GM21717 (cell line): ENCODE measurements at regions not wholly inside any gene's neighbourhood (a gene's known extent, or its start where the extent isn't known, plus 50 kb on each side); places are given as distances from the start of the nearest gene placed in this dataset.

Source experiments
- ATAC-seq: cut with Tn5 transposase; IDR thresholded peaks from one replicate; pipeline ENCODE4 v1.9.1; 2021; ENCODE audit warnings: mild to moderate bottlenecking, moderate library complexity; ENCODE audit not compliant: unreplicated experiment

DNA sequence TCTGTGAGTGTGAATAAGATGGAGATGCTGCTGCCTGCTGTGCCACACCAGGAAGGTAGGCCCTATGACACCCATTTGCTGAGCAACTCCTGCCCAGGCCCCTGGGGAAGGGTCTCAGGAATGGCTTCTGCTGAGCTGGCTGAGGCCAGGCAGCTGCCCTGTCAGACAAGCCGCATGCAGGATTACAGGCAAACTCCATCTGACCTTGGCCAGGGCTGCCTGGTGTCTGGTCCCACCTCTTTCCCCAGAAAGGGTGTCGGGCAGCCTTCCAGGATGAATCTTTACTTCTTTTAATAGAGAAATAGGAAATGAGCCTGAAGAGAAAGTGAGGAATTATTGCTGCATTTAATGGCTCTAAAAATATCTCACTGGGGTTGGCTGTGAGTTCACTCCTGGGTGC, 182.5 kb downstream of the IRX5 start:
- ATAC-seq: no peak

DNA sequence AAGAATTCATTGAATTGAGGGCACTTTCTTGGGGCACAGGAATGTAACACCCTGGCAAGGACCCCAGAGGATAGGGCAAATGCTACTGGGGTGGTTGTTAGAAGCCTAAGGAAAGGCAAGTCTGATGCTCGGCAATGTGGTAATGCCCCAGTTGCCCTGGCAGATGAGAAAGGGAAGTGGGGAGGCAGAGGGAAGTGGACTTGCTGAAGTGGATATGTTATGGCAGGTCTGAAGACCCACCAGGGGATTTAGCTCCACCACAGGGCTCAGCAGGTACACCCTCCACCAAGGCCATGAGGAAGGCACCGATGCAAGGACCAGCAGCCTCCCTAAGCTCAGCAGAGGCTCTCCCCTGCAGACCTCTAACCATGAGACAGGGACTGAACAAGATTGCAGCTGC, 184.8 kb downstream of the IRX5 start:
- no peak for ATAC-seq

DNA sequence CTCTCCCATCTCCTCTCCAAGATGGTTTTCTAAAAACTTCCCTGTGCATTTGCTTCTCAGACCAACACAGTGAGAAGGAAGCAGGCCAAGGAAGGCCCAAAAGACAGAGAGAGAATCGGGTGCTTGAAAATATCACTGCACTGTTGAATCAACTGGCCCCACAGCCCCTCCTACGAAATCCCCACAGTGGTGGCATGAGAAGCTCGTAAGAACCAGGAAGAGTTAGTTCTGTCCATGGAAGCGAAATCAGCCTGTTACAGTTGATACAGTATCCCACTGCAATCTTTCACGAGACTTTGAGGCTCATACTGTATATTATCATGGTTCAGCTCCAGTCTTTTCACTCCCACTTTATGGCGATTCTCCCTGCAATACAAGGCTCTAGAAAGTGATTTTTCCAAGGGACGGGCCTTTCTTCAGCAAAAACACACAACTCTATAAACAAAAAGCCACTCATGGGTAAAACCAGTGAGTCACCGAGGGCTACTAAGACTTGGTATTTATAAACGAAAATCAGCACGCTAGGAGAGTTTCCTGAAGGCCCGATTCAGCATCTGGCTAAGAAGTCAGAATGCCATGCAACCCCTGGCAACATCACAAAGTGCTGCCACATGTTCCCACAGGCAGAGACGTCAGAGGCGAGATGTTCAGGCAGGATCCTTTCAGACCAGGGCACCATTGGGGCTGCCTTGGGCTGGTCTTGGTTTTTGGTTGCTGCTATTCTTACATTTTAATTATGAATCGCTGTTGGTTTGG, 185.7 kb downstream of the IRX5 start:
- no peak for ATAC-seq

DNA sequence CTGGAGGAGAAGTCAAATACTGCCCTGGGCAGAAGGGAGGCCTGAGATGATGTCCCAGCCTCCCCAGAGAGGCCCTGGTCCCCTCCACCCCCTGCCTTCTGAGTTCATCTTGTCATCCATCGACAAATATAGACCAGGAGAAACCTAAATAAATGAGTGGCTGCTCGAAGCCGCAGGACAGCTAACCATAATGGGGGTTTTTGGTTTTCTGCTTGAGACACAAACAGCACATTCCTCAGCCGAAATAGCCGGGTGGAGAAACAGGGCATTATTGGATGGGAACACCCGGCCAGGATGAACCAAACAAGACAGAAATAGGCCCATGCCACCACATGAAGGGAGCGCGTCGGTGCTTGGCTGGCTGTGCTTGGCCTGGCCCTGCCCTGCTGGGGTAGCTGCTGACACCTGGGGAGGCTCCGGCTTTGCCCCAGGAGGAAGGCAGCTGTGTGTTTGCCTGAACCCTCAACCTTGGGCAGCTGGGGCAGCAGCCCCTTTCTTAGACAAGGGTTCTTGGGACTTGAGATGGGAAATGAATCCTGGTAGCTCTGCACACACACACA, 188.1 kb downstream of the IRX5 start:
- ATAC-seq: no peak

DNA sequence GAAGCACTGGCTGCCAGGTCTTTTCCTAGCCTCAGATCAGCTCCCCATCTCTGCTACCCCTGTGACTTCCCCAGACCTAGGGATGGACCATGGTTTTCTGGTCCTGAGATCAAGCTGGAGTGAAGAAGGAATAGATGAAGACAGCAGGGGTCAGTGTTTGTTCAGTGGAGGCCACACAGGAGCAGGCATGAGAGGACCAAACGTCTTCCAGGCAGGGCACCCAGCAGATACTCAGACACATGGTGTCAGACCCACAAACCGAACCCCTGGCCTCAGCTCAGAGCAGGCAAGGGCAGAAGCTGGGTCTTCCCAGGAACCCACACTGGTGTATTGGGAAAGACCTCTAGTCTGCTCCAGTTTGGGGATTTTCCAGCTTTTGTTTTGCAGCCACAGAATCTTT, 189.7 kb downstream of the IRX5 start:
- ATAC-seq: no peak

DNA sequence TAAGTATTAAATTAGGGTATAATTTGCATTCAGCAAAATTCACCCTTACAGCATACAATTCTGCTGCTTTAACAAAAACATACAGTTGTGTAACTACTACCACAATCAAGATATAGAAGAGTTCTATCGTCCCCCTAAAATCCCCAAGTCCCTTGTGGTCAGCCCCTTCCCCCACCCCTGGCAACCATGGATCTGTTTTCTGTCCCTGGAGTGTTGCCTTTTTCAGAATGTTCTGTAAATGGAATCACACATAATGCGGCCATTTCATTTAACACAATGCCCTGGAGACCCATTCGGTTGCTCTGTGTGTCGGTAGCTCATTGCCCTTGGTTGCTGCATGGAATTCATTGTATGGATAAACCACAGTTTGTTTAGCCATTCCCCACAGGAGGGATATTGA, 190.2 kb downstream of the IRX5 start:
- ATAC-seq: no peak

DNA sequence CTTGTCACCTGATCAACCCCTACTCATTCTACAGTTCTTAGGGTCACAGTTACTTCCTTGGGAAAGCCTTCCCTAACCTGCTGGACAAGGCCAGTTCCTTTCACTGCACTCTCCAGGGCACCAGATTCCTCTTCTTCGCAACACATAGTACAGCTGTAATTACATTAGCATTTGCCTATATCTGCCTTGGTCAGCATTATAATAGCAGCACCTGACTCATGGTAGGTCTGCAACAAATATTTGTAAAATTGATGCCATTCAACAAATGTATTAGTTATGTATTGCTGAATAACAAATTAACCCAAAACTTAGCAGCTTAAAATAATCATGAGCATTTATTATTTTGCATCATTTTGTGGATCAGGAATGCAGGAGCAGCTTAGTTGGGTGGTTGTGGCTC, 193.0 kb downstream of the IRX5 start:
- ATAC-seq: no peak

DNA sequence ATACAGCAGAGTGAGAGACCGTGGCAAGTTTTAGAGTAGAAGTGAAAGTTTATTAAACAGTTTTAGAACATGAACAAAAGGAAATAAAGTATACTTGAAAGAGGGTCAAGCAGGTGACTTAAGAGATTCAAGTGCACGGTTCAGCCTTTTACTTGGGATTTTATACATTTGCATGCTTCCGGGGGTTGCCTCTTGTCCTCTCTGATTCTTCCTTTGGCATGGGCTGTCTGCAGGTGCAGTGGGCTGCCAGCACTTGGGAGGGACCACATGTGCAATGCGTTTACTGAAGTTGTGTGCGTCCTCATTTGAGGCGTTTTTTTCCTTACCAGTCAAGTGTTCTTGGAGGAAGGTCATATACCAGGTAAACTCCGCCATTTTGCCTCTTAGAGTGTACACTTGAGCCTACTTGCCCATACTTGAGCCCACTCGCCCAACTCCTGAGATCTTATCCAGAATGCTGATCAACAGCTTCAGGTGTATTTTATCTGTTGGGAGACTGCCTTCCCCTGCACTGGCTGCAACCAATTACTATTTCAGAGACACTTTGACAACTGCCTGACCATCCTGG, 195.2 kb downstream of the IRX5 start:
- no peak for ATAC-seq

DNA sequence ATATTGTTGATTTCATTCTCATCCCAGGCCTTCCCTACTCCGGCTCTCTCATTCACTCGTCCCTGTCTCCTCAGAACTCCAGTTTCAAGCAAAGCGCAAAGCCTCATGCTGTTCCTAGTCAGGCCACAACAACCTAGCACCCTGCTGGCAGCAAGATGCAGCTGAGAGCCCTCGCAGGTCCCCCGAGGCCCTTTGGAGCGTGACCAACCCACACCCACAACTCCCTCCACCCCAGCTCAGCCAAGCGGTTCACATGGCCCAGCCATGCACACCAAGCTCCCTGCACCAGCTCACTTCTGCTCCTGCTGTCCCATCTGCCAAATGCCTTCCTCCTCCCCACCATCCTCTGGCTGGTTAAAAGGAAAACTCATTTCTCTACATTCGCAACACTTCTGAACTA, 195.8 kb downstream of the IRX5 start:
- no peak for ATAC-seq

DNA sequence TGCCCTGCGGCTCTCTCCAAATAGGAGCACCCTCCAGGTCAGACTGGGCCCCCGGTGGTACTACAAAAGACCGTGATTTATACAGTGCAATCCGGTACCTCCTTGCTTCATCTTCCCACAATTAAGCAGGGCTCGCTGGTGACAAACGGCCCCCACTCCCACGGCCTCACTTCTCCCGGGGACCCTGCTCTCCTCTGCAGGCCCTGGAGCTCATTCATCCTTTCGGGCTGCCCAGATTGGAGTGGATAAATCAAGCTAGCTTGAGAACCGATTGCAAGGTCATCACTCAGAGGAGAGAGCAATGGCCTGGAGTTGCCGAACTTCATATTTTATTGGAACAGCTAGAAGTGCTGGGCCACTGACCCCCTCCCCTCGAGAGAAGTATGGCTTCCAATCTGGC, 193.5 kb upstream of the IRX6 start:
- no peak for ATAC-seq

DNA sequence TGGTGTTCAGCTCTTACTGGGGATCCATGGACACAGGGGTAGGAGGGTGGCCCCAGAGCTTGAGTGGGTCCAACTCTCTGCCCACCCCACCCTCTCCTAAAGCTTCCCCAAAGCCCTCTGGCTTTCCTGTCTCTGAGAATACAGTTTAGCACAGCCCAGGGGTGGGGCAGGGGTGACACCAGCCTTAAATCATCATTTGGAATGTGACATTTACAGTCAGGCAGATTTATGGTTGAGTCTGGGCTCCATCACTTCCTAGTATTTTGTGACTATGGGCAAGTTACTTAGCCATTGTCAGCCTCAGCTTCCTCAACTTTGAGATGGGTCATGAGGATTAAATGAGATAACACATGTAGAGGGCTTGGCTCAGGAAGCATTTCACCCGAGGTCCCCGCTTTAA, 193.1 kb upstream of the IRX6 start:
- ATAC-seq: no peak

DNA sequence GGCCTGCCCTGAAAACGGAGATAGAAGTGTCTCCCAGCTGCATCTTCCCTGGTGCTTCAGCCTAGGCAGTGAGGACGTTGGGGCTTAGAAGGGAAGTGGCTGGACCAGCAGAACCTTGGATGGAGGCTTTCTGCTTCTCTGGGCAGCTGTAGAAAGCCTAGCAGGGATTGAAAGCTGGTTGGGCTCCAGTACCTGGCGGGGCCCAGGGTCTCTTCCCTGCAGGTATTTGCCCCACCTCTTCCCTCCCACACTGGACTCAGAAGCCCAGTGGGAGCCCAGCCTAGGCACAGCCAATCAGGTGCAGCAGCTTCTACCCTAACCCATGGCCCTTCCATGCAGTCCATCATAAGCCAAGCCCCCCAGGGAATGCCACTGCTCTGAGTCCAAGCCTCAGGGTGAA, 190.3 kb upstream of the IRX6 start:
- ATAC-seq: no peak

DNA sequence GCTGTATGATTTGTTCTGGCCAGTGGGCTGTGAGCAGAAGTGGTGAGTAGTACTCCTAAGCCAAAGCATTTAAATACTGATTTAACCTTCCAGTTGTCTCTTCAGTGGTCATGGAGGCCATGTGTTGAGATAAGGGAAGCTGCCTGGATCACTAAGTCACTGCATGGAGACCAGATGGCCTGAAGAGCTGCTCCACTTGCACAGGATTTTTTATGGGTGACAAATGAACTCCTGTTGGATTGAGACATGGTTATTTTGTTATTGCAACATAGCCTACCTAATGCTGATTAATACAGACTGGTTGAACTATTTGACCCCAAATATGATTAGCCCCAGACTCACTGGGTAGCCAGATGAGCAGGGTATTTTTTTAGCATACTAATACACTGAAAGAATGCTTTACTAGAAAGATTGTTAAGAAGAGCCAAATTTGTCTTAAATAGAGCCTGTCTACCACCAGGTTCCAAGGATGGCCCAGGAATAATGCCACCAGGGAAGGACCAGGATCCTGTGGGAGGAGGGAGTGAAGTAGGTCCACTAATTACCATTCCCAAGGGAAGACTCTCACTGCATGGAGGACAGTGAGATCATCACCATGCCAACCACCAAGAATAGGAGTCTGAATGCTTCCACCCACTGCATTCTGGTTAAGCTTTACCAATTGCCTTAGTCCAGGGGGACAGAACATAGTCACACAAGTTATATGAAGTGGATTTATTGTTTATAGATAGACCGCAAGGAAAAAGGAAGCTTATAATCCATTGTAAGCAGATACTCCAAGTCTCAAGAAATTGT, 187.4 kb upstream of the IRX6 start:
- ATAC-seq: no peak

DNA sequence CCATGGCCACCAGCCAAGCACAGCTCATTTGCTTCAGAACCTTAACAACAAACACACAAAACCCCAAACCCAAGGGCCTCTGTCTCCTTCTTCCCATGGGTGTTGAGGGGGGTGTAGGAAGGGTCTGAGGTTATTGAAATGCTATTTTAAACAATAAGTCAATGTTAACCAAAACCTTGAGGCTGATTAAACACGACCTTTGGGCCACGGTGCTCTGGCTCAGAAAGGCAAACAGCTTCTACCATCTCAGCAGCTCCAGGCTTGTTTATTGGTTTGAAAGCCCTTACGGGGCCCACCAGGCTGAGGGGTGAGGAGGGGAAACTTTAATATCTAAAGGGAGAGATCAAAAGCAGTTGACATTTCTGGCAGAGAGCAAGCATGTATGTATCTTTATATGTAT, 185.7 kb upstream of the IRX6 start:
- no peak for ATAC-seq

DNA sequence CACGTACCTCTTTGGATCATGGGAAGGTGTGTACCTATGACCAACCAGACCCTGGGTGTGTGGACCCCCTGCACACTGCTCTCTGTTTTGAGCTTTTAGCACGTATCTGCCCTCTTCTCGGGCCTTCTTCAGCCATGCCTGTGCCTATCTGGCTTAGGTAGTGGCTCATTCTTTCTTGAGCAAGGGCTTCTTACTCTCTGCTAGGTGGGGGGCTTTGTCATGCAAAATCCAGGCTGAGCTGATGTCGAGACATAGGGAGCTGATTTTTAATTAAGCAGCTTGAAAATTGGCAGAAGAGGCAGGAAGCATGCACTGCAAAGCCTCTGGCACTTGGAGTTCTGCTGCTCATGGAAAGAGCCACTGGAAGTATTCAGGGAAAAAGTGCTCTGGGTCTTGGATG, 181.6 kb upstream of the IRX6 start:
- no peak for ATAC-seq

DNA sequence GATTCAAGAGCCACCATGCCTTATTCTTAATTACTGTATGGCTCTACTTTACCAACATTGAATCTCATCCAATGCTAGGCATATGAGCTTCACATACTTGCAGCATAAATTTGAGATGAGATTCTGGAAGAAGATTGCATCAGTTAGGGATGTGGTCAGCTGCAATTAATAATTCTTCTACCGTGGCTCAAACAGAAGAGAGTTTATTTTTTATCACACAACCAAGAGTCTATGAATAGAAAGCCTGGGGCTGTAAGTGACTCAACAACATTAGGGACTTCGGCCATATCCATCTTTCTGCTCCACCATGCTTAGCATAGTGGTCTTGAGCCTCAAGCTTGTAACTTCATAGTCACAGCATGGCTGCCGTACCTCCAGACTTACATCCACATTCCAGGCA, 179.4 kb upstream of the IRX6 start:
- no peak for ATAC-seq

DNA sequence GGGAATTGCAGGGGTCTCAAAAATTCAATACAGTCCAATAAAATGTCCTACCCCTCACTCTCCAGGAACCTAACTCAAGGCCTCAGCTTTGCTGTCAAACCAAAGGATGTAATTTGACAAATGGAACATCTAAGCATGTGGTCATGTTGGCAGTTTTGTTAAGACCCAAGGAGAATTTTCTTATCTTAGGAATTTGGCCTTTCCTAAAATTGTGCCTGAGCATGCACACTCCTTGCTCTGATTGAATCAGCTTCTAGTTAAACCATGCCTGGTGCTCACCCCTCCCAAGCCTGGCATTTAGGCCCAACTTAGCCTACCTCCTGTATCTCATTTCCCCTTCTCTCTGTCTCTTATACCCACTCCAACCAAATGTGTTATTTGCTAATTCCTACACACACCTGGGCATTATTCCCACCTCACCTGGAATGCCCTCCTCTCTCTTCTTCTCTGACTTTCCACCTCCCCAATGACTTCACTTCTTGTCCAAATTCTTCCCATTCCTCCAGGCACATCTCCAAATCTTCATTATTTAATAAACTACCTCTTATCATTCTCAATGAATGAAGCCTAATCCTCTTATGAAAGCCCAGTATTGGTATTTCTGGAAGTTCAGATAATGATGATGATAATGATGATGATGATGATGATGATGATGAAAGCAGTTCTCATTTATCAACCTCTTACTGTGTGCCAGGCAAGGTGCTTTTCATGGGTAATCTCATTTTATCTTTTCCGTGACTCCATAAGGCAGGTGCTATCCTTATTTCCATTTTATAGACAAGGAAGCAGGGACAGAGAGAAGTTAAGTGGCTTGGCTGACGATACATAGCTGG, 178.0 kb upstream of the IRX6 start:
- no peak for ATAC-seq

DNA sequence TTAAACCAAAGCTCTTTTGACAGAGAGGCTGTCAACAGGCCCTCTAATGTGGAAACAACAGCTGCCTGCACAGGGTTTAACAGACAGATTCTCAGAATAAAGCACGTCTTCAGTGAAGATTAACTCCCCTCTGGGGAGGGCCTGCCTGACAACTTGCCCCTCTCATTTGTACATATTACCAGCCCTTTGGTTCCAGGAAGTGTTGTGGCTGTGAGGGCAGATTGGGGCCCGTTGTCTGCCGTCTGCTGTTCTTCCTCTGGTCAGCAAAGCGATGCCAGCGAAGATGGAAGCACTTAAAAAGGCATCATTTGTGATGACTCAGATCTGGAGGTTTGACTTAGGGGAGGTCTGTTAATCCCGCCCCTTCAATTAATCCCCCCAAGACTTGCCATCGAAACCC, 177.0 kb upstream of the IRX6 start:
- no peak for ATAC-seq

DNA sequence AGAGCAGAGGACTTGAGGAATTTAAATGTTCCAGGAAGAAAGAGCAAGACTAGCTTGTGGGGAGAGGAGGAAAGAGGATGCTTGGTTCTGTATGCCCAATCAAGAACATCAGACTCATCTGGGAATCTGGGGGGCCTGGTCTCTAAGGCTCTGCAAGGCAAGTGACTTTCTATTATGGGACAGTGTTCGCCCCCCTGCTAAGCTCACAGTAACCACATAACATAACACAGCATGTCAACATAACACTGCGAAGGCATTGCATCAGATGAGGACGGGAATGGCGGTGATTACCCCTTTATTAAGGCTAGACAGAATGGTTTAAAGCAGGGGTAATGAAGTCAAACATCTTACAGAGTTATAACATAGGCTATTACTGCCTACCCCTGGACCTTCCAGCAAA, 176.6 kb upstream of the IRX6 start:
- ATAC-seq: no peak

DNA sequence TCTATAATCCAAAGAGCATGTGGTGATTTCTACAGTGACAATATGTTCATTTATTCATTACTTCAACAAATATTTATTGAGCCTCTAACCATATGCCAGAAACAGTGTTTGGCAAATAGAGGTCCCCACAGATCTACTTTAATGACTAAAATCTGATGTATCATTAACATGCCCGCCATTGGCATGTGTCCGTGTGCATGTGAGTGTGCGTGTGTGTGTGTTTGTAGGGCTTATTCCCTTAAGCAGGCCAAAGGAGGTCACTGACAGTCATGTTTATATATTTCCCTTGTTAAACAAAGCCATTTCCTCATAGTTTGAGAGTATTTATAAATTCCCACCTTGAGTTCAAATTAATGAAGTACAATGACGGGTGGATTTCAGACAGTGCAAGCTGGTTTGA, 174.4 kb upstream of the IRX6 start:
- ATAC-seq: no peak
